Activated gamma-delta T cell treated with anti-CD3 and anti-CD28 coated beads, Interleukin-2, amount 50 U/mL, for 16 hours (primary cell): ENCODE measurements at regions not wholly inside any gene's neighbourhood (a gene's known extent, or its start where the extent isn't known, plus 50 kb on each side); places are given as distances from the start of the nearest gene placed in this dataset.

ENCODE experiments used
- DNase-seq: peaks from one replicate; pipeline ENCODE4 v3.0.0-alpha.2; 2020; ENCODE audit warnings: low read depth

DNA sequence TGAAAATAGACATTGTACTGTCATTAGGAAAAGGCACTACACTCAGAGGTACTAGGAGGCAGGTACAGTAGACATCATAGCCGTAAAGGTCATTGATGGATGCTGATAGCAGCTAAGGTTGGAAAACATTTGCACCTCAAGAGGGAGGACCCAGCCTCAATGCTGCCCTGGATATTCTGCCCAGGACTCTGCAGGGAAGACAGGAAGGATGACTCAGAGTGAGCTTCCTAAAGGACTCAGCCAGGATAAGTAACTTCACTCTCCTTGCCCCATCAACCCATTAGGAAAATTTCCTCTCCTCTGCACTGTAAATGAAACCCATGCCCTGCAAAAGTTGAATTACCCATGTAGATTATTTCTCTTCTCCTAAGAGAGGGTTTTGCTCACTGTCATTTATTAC is 617.9 kb upstream of the MKI67 start:
- DNase-seq = no peak

DNA sequence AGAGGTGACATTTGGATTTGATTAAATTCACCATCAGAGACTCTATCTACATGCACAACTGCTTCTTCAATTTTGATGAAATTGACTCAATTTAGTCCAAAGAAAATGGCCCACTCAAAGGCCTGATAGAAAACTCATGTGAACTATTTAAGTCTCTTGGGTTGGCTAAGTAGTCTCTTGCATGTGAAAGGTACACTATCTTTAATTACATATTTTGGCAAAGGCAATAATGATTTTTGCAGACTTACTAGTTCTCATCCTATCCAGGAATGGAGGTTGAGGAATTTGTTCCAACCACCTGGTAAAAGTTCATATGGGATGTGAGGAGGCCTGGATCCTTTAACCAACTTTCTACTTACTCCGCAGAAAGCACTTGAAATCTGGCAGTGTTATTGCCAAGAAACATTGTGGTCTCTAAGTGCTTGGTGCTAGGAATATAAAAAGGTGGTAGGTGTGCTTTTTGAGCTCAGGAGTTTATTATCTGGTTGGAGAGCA is 618.6 kb upstream of the MKI67 start:
- no peak for DNase-seq

GRCh38 chr10:128747582-128748346 is 621.5 kb upstream of the MKI67 start:
- no peak for DNase-seq

DNA sequence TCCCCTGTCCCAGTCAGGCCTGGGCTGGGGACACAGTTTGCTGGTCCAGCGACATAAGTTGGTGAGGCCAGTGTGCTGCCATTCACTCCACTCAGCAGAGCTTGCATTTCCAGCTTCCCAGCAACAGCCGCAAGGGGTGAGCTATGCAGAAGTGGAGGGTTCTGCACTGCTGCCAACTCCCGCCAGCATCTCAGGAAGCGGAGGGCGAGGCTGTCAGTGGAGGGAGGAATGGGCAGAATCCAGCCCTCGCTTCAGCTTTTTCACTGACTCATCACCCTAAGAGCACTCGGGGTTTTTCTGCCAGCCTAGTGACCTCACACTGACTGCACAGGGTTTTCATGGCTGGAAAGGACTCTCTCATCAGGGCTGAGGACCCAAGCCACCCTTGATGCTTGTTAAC is 625.1 kb upstream of the MKI67 start:
- DNase-seq = no peak

DNA sequence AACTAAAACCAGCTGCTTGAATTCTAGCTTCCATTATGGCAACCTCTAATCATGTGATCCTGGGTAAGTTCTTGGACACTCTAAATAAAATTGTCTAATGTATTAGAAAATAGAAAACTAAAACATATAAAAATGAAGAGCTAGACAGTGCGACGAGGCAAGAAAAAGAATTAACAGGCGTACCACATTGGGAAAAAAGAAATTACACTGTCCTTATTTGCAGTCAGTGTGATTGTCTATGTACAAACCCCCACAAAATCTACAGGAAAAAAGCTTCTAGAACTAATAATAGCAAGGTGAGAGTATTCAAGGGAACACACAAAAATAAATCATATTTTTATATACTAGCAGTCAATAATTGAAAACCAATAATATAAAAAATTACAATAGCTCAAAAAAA is 625.6 kb upstream of the MKI67 start:
- DNase-seq = no peak

DNA sequence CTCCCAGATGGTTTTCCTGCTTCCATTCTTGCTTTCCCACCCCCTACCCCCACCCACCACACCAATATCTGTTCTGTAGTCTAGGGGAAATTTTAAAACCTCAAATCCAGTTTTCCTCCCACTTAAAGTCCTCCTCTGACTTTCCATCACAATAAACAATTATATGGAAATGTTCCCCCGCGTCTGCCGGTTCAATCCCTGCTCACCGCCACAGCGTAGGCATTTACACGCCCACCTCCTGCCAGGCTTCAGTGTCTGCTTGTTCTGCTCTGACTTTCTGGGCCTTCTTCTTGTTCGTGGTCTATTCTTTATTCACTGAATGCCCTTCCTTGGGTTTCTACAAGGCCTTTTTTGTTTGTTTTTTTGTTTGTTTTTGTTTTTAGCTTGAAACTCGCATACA is 633.0 kb upstream of the MKI67 start:
- no peak for DNase-seq

DNA sequence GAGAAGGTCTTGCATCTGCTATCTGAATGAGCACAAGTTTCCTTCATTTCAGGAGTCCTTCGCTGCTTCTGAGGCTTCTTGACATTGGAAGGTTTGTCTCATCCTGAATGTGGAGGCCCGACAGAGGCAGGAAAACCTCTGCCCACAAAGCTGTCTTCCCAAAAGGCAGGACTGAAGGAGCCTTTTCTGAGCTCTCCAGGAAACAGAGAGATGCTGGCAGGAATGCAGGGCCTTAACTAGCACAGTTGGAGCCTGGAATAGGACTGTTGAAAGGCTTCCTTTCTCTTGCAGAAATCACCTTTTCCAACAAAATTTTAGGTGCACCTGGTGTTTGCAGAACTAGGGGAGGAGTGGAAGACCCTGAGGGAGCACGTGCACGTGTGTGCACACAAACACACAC is 637.4 kb upstream of the MKI67 start:
- DNase-seq = no peak

GRCh38 chr10:128764190-128764589 is 638.0 kb upstream of the MKI67 start:
- DNase-seq = no peak

DNA sequence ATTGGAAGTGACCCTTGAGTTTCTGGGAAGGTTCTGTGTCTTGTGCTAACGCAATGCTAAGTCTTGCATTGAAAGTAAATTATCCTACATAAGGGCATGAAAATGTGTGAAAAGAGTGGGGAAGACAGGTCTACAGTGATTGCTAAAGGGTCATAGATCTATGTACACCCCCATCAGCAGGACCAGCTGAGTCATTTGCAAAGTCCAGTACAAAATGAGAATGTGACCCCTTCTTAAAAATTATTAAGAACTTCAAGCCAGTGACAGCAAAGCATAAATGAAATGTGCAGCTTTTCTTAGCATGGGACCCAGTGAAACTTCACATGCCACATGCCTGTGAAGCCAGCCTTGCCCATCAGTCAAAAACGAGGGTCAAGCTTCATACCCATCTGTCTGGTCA is 640.7 kb upstream of the MKI67 start:
- no peak for DNase-seq

- no peak for DNase-seq
Measured at GRCh38 chr10:128774979-128775378, 648.8 kb upstream of the MKI67 start.

DNA sequence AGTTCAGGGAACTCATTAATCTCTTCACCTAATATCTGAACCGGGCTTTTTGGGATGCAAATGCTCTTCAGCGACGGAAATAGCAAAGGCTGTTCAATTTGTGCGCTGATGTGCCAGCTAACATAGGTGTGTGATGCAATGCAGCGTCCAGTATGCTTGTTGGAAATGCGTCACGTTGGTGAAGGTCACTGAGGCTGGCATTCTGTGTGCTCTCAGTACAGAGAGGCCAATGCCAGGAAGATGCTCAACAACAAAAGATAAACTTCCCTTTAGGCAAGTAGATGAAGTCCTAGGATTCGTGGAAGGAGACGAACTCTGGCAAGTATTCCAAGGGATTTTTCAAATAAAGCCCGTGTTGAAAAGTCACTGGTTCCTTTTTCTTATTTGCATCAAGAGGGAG is 649.5 kb upstream of the MKI67 start:
- DNase-seq = no peak

DNA sequence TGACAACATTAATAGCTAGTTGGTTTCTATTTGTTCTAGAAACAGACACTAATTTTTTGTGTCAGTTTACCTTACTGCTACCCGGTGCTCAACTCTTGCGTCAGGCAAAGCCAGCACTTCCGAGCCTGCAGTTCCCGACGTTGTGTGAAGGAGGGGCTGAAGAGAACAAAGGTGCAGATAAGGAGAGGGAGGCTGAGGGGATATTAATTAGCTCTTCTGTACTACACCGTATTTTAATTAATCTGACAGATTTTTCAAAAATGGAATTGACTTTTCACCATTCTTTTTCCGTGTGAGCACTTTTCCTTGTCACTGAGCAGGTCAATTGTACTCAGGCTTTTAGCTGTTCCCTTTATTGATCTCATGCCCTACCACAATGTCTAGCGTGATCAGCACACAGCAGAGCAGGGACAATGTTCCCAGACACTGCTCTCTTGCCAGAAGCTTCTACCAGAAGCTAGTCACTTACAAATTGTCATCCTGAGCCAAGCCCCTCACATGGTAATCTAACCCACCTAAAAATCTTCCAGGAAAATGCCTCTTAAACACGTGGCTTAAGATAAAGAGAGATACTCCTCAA is 650.5 kb upstream of the MKI67 start:
- DNase-seq = no peak

DNA sequence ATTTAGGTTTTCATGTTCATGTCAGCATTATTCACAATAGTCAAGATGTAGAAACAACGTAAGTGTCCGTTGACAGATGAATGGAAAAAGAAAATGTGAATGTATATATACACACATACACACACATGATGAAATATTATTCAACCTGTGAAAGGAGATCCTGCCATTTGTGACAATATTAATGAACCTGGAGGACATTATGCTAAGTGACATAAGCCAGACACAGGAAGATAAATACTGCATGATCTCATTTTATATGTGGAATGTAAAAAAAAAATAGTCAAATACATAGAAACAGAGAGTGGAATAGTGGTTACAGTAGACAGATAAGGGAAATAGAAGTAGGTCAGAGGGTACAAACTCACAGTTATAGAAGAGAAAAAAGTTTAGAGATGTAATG is 651.1 kb upstream of the MKI67 start:
- DNase-seq = no peak

DNA sequence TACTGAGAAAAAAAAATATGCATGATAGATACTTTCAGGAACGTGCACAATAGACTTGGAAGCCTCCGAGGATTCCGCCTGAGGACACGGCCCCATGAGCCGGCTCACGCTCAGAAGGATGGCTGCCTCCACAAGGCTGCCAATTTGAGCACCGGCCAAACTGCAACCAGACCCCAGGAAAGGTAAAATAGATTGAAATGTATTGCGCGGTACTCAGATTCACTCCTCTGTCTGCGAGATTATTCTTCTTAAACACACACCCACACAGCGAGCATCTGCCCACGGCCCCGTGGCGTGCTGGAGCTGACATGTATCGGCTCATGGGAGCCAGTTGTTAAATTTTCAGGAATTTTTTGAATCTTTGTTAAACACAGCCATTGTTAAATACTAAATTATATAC is 653.2 kb upstream of the MKI67 start:
- DNase-seq = no peak

DNA sequence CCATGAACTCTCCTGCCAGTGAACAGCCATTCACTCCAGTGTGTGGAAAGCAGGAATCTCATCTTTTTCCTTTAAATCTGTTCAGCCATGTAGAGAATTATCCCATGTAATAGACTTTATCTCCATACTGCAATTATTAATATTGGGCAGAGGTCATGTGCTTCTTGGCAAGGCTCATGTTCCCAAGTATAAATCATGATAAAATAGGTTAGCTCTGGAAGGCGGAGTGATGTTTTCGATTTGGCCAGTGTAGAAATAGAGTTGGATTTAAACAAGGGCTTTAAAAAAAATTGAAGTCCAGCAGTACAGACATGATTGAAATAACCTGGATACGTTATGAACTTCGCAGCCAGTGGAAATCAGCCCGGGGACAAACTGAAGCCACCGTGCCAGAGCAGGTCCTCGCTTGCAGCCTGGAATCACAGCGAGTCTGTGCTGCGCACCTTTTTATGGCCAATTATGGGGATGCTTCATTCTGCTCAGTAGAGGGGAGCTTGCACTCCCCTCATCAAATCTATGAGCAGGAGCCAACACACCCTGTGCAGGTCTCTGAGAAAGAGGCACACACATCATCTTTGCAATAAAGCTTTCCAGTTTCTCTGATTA is 654.0 kb upstream of the MKI67 start:
- no peak for DNase-seq

DNA sequence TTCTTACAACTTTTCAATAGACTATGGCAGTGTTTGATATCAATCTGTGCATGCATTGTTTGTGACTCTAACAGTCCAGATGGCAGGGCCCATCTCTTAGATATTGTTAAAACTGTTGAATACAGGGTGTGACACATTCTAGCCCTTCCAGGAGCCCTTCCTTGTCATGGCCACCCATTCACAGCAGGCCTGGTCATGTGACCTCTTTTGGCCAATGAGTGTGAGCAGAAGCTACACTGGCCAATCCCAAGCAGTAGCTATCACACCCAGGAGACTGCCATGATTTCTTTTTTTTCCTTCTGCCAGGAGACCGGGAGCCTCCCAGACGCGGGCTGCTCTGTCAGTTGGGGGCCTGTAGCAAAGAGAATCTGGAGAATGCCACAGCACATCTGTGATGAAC is 655.4 kb upstream of the MKI67 start:
- no peak for DNase-seq

GRCh38 chr10:128784444-128784843 is 658.2 kb upstream of the MKI67 start:
- no peak for DNase-seq

DNA sequence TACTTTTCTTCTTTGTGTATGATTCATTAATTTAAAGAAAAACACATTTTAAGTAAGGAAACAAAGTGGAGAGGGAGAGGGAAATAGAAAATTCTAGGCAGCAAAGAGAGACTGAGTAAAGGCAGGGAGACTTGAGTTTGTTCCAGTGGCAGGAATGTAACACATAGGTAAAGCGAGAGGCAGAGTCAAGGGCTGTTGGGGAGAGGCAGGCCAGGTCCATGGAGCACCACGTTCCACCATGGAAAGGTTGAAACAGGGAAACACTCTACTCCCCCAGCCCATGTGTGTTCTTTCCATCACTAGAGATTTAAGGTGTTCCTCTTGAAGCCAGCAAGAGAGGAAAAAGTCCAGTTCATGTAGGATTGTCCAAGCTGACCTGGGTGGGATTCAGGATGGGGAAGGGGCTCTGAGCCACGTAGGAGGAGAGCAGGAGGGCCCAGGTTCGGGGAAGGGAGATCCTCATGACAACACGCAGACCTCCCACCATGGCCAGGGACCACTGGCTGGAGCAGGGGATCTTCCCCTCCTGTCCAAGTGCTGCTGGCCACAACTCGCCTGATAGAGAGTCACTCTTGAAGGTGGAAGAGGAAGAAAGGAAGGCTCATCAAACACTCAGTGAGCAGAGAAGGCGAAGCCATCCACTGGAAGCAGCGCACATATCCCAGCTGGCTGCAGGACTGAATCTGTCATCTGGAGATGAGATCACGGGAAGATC is 666.4 kb upstream of the MKI67 start:
- no peak for DNase-seq

GRCh38 chr10:128793726-128794655 is 667.8 kb upstream of the MKI67 start:
- no peak for DNase-seq

GRCh38 chr10:128796396-128796912 is 670.2 kb upstream of the MKI67 start:
- DNase-seq = no peak

GRCh38 chr10:128802062-128802461 is 665.0 kb upstream of the MGMT start:
- no peak for DNase-seq

GRCh38 chr10:128803790-128804189 is 663.3 kb upstream of the MGMT start:
- no peak for DNase-seq
